RWPE1 (cell line): ENCODE measurements at regions not wholly inside any gene's neighbourhood (a gene's known extent, or its start where the extent isn't known, plus 50 kb on each side); places are given as distances from the start of the nearest gene placed in this dataset.
A peak's percentile ranks its signal among the peaks of the same experiment; 100 is the strongest.

Experiments used
- CTCF ChIA-PET: fragments of 350-600 bp; sonication (Branson Sonifier 250); formaldehyde crosslinking; extraction: SDS; loops from one replicate; lab custom pipeline; 2021; lab: Yijun Ruan, JAX
- POLR2A ChIA-PET: fragments of 400-600 bp; formaldehyde crosslinking; extraction: SDS; loops from one replicate; lab custom pipeline; 2020; ENCODE audit warnings: antibody characterized with exemption; ENCODE audit not compliant: low non-redundant PET; lab: Yijun Ruan, JAX
- DNase-seq: peaks from one replicate; pipeline ENCODE4 v3.0.0; 2012; ENCODE audit warnings: low spot score
- H3K27ac ChIP-seq: fragments of 450-650 bp; 2 replicates; pipeline ENCODE4 v1.5.1; 2017
- CTCF ChIP-seq: fragments of 450-650 bp; conservative IDR thresholded peaks from 2 replicates; pipeline ENCODE4 v1.5.1; 2017; ENCODE audit warnings: low read depth, mild to moderate bottlenecking

GRCh38 chr1:203926025-203926540, 64.7 kb downstream of the SNRPE start:
- ChIA-PET POLR2A (interaction anchor here (0.6 kb wide), 1 partner anchor 109 kb away, joined by 3 read pairs; no protein-coding TSS in a partner anchor), CTCF (interaction anchor here (0.7 to 1.3 kb wide), 3 partner anchors 45 to 146 kb away, joined by 3 to 5 read pairs (median 3); no protein-coding TSS in a partner anchor)

DNA sequence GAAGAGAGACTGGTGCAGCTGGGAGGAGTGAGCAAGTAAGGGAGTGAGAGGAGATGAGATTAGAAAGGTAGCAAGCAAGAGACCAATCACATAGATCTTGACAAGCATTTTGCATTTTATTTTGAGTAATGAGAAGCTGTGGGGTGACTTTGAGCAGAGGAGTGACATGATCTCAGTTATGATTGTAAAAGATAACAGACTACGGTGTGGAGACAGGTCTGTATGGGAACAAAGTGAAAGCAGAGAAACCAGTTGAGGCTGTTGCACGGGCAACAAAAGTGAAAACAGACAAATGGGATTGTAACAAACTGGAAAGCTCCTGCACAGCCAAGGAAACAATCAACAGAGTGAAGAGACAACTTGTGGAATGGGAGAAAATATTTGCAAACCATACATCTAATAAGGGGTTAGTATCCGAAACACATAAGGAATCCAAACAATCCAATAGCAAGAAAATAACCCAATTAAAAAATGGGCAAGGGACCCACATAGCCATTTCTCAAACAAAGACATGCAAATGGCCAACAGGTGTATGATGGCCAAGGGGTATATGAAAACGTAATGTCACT, 68.4 kb downstream of the SNRPE start:
- POLR2A ChIA-PET: interaction anchor here (0.6 kb wide), 1 partner anchor 159 kb away, joined by 3 read pairs; no protein-coding TSS in a partner anchor
- TF ChIP-seq CTCF: no peak
- H3K27ac ChIP-seq: no peak overlapping the region
- CTCF ChIA-PET: interaction anchor here (0.6 to 0.7 kb wide), 2 partner anchors 506 to 520 kb away, joined by 3 to 5 read pairs; no protein-coding TSS in a partner anchor
- no peak for DNase-seq

More at GRCh38 chr1:203926025-203926540, 64.7 kb downstream of the SNRPE start:
- DNase-seq: peak; percentile 38
- H3K27ac ChIP-seq: no peak overlapping the region
- TF ChIP-seq CTCF: no peak

- TF ChIP-seq CTCF: no peak
- no peak for DNase-seq
- ChIA-PET POLR2A (interaction anchor here (0.6 kb wide), 1 partner anchor 159 kb away, joined by 3 read pairs; no protein-coding TSS in a partner anchor), CTCF (interaction anchor here (0.6 to 0.7 kb wide), 2 partner anchors 505 to 519 kb away, joined by 3 to 5 read pairs; no protein-coding TSS in a partner anchor)
- H3K27ac ChIP-seq: no peak overlapping the region
These were observed 68.9 kb downstream of the SNRPE start for GRCh38 chr1:203930342-203930741.

GRCh38 chr1:203931953-203932352, 70.6 kb downstream of the SNRPE start:
- no peak overlapping the region for H3K27ac ChIP-seq
- CTCF ChIA-PET: interaction anchor here (0.6 kb wide), 1 partner anchor 1726 kb away, joined by 4 read pairs; no protein-coding TSS in a partner anchor
- no peak for TF ChIP-seq CTCF
- POLR2A ChIA-PET: no interaction called here
- DNase-seq: no peak

DNA sequence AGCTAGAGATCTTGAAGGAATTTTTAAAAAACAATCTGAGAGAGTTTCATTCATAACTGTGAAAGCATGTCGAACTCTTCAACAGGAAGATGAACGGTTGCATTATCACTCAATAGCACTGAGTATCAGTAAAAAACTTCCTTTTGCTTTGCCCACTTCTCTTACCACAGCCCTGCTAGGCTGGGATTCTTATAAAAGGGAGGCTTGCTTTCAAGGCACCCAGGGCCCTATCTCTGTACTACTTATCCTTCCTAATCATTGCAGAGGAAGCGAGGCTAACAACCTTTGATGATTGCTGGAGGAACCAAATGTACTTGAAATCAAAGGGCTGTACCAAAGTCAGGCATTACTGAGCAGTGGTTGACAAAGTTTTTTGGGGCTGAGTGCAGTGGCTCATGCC, 71.2 kb downstream of the SNRPE start:
- TF ChIP-seq CTCF: no peak
- no peak for DNase-seq
- ChIA-PET POLR2A (no interaction called here), CTCF (no interaction called here)
- H3K27ac ChIP-seq: no peak overlapping the region

GRCh38 chr1:203934027-203934426, 72.6 kb downstream of the SNRPE start:
- DNase-seq: peak; percentile 73
- ChIA-PET CTCF (interaction anchor here (1.2 kb wide), 1 partner anchor 194 kb away, joined by 4 read pairs; no protein-coding TSS in a partner anchor), POLR2A (no interaction called here)
- no peak for TF ChIP-seq CTCF
- no peak overlapping the region for H3K27ac ChIP-seq
